GM12892 (cell line): ENCODE measurements at regions not wholly inside any gene's neighbourhood (a gene's known extent, or its start where the extent isn't known, plus 50 kb on each side); places are given as distances from the start of the nearest gene placed in this dataset.

Source experiments
- DNase-seq: peaks from one replicate; pipeline ENCODE4 v3.0.0; 2011; ENCODE audit not compliant: insufficient read length
- FAIRE-seq: peaks from 2 replicates; lab custom pipeline; 2011; peaks lifted over from hg19 to GRCh38; lab: Jason Lieb, UNC
- POLR2A ChIP-seq: IDR thresholded peaks from 2 replicates; pipeline ENCODE4 v1.6.1; 2011; ENCODE audit warnings: low read depth, low read length, control low read depth
- POLR2AphosphoS5 ChIP-seq: IDR thresholded peaks from 2 replicates; pipeline ENCODE4 v1.6.1; 2011; ENCODE audit warnings: low read depth, low read length, control low read depth
- TAF1 ChIP-seq: IDR thresholded peaks from 2 replicates; pipeline ENCODE4 v1.6.1; 2011; ENCODE audit warnings: low read depth, mild to moderate bottlenecking, control low read depth, low read length, borderline replicate concordance

- FAIRE-seq: no peak
- no peak for DNase-seq
- no peak for TF ChIP-seq POLR2AphosphoS5
- TF ChIP-seq POLR2A: no peak
- TF ChIP-seq TAF1: no peak
Measured at GRCh38 chr2:106736221-106736620, 149.7 kb downstream of the ST6GAL2 start.

GRCh38 chr2:106745468-106745867 is 140.5 kb downstream of the ST6GAL2 start:
- DNase-seq (no peak), FAIRE-seq (no peak)
- no peak for TF ChIP-seq TAF1
- no peak for TF ChIP-seq POLR2A
- no peak for TF ChIP-seq POLR2AphosphoS5

DNA sequence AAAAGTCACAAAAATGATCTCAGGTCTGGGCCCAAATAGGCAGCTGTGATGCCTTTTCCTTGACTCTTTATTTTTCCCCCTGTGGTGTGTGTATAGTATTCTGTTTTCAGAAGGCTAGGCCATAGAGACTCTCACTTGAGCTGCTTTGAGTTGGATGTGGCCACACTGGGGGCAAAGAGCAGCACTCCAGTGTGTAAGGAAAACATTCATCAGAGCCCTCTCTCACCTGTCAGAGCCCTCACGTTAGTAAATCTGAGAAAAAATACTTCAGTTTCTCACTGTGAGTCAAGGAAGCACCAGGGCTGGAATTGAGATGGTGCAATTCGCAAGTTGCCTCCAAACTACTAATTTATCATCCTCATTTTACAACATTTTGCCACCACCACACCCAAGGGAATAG is 136.1 kb downstream of the ST6GAL2 start:
- no peak for TF ChIP-seq POLR2A
- TF ChIP-seq TAF1: no peak
- no peak for TF ChIP-seq POLR2AphosphoS5
- DNase-seq (no peak), FAIRE-seq (no peak)
